Cardiac muscle cell (in vitro differentiated cells and primary cell): ENCODE measurements at regions not wholly inside any gene's neighbourhood (a gene's known extent, or its start where the extent isn't known, plus 50 kb on each side); places are given as distances from the start of the nearest gene placed in this dataset.

Source experiments
- DNase-seq, 2 donors: peaks; one replicate each; pipeline versions ENCODE4 v3.0.0 to v3.0.0-alpha.2; 2010 to 2017; ENCODE audit warnings: low read depth in 1 of 2, low spot score in 1 of 2
- H3K27ac ChIP-seq: fragments of 200-600 bp; sonication (generic); 2 replicates; pipeline ENCODE4 v1.5.1; 2016
- H3K27me3 ChIP-seq: fragments of 200-600 bp; sonication (generic); 2 replicates; pipeline ENCODE4 v1.6.0; 2016; ENCODE audit warnings: control low read depth
- H3K36me3 ChIP-seq: fragments of 200-600 bp; sonication (generic); 2 replicates; pipeline ENCODE4 v1.5.1; 2016; ENCODE audit warnings: control low read depth
- H3K4me1 ChIP-seq: fragments of 200-600 bp; sonication (generic); 2 replicates; pipeline ENCODE4 v1.8.1; 2017; ENCODE audit warnings: low read depth, mild to moderate bottlenecking, mixed run types
- H3K4me3 ChIP-seq: fragments of 200-600 bp; sonication (generic); 2 replicates; pipeline ENCODE4 v1.5.1; 2016; ENCODE audit warnings: mild to moderate bottlenecking
- H3K9me3 ChIP-seq: fragments of 200-600 bp; sonication (generic); 2 replicates; pipeline ENCODE4 v1.5.1; 2017; ENCODE audit warnings: low read depth, mild to moderate bottlenecking, control low read depth
- CTCF ChIP-seq: IDR thresholded peaks from 2 replicates; pipeline ENCODE4 v1.5.1; 2012; ENCODE audit warnings: low read depth, mild to moderate bottlenecking, low read length

GRCh38 chr4:126718136-126718535, 914.6 kb upstream of the INTU start:
- Histone ChIP-seq H3K27me3 (no peaks in the 10 kb centered on the region), H3K36me3 (no peaks in the 10 kb centered on the region), H3K4me3 (no peak overlapping the region), H3K27ac (no peak overlapping the region), H3K9me3 (no peaks in the 10 kb centered on the region), H3K4me1 (no peaks in the 10 kb centered on the region)
- DNase-seq, result peak in 1 of 2 donors; percentile 38
- TF ChIP-seq CTCF, result no peak

DNA sequence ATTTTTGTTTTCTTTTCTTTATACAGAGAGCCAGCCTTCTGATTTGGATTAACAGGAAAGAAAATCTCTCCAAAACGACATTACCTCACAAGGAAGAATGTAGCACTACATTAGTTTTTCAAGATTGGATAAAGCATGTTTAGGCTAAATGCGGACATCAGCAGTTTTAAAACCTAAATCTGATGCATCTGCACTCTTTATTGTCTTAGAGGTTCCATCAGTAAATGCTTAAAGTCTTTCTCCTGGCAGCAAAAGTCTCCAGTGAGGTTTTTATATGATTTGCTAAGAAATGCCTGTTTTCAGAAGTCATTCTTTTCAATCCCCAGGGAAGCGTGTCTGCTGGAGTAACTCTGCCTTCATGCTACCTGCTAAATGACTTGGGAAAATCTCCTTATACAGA, 912.9 kb upstream of the INTU start:
- no peaks in the 10 kb centered on the region for H3K27me3 ChIP-seq
- H3K4me3 ChIP-seq, result no peak overlapping the region
- no peak for TF ChIP-seq CTCF
- no peaks in the 10 kb centered on the region for H3K4me1 ChIP-seq
- H3K9me3 ChIP-seq, result no peaks in the 10 kb centered on the region
- DNase-seq, result no peak
- H3K36me3 ChIP-seq, result no peaks in the 10 kb centered on the region
- no peak overlapping the region for H3K27ac ChIP-seq

DNA sequence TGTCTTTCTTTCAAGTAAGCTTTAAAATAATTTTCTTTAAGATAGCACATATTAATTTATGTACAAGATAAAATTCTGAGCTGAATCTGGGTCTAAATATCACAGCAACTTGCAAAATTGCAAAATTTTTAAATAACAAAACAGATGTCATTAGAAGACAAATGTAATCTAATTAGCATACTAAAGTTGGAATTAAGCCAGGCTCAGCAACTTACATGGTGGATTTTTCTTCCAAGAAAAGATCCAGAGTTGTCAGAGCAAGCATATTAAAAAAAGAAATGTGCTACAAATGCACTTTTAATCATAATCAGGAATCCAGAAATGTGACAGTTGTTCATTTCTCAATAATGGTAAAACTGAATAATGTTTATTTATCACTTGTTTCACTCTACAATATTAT, 906.9 kb upstream of the INTU start:
- no peak for TF ChIP-seq CTCF
- no peaks in the 10 kb centered on the region for H3K27me3 ChIP-seq
- H3K4me1 ChIP-seq, result no peaks in the 10 kb centered on the region
- H3K4me3 ChIP-seq, result no peak overlapping the region
- no peaks in the 10 kb centered on the region for H3K36me3 ChIP-seq
- no peak for DNase-seq
- H3K27ac ChIP-seq, result no peak overlapping the region
- H3K9me3 ChIP-seq, result no peaks in the 10 kb centered on the region

GRCh38 chr4:126727461-126727860, 905.3 kb upstream of the INTU start:
- DNase-seq, result peak in 1 of 2 donors; percentile 38
- H3K9me3 ChIP-seq, result no peaks in the 10 kb centered on the region
- TF ChIP-seq CTCF, result no peak
- no peaks in the 10 kb centered on the region for H3K4me1 ChIP-seq
- no peak overlapping the region for H3K27ac ChIP-seq
- H3K4me3 ChIP-seq, result no peak overlapping the region
- no peaks in the 10 kb centered on the region for H3K36me3 ChIP-seq
- no peaks in the 10 kb centered on the region for H3K27me3 ChIP-seq

GRCh38 chr4:126731062-126731461, 901.7 kb upstream of the INTU start:
- DNase-seq, result no peak
- H3K4me3 ChIP-seq, result no peak overlapping the region
- no peaks in the 10 kb centered on the region for H3K27me3 ChIP-seq
- H3K36me3 ChIP-seq, result no peaks in the 10 kb centered on the region
- no peaks in the 10 kb centered on the region for H3K4me1 ChIP-seq
- no peak overlapping the region for H3K27ac ChIP-seq
- no peak for TF ChIP-seq CTCF
- H3K9me3 ChIP-seq, result no peaks in the 10 kb centered on the region

DNA sequence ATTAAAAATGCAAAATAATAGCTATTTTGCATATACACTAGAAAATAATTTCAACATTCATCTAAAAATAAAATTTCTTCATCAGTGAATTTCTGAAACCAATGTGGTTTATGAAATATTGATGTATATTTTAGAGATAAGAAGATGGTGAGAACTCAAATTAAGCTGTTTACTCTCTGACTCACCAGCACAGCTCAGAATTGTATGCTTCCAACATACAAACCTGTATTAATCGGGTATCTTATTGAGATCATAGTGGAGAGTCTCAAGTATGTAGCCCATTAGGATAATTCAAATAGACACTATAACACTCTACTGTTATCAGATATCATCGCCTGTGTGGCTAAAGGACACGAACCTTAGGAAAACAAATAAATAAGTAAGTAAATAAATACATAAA, 899.5 kb upstream of the INTU start:
- TF ChIP-seq CTCF, result no peak
- Histone ChIP-seq H3K27me3 (no peaks in the 10 kb centered on the region), H3K27ac (no peak overlapping the region), H3K4me3 (no peak overlapping the region), H3K9me3 (no peaks in the 10 kb centered on the region), H3K36me3 (no peaks in the 10 kb centered on the region), H3K4me1 (no peaks in the 10 kb centered on the region)
- DNase-seq, result no peak
